ENCODE measurements at regions not wholly inside any gene's neighbourhood (a gene's known extent, or its start where the extent isn't known, plus 50 kb on each side); places are given as distances from the start of the nearest gene placed in this dataset.

- 82 to 89% methylated on average over 25 of the region's 25 CpGs for WGBS, 2 donors
- TF ChIP-seq CTCF (IDR thresholded peaks at IDR 0.05) (no peak), POLR2A (IDR thresholded peaks at IDR 0.05) (no peak)
- intact Hi-C loops (cut with DNase I; ENCODE audit: low total_unique reads): no loop called here
- peak in 1 of 2 donors; percentile 62 for DNase-seq (ENCODE audit: low spot score in 2 of 2)
- H3K4me3 ChIP-seq (ENCODE audit: low read depth, poor library complexity, severe bottlenecking): no peak overlapping the region
Observed at GRCh38 chr10:129056734-129057689, 410.0 kb upstream of the MGMT start.

- intact Hi-C loops (cut with DNase I; ENCODE audit: low total_unique reads): no loop called here
- DNase-seq (ENCODE audit: low spot score in 2 of 2): no peak
- WGBS, 2 donors: 75 to 87% methylated on average over 15 of the region's 15 CpGs
- no peak for TF ChIP-seq POLR2A (IDR thresholded peaks at IDR 0.05)
- no peak for TF ChIP-seq CTCF (IDR thresholded peaks at IDR 0.05)
- no peak overlapping the region for H3K4me3 ChIP-seq (ENCODE audit: low read depth, poor library complexity, severe bottlenecking)
Observed at GRCh38 chr10:129057856-129058663, 409.0 kb upstream of the MGMT start.

- intact Hi-C loops (cut with DNase I; ENCODE audit: low total_unique reads): no loop called here
- TF ChIP-seq CTCF (IDR thresholded peaks at IDR 0.05) (no peak), POLR2A (IDR thresholded peaks at IDR 0.05) (no peak)
- no peak for DNase-seq (ENCODE audit: low spot score in 2 of 2)
- WGBS, 2 donors: 88 to 94% methylated on average over 8 to 9 of the region's 9 CpGs
- H3K4me3 ChIP-seq (ENCODE audit: low read depth, poor library complexity, severe bottlenecking): no peak overlapping the region
Observed at GRCh38 chr10:129058664-129059155, 408.3 kb upstream of the MGMT start.

GRCh38 chr10:129059977-129060376 is 407.1 kb upstream of the MGMT start:
- no peak for DNase-seq (ENCODE audit: low spot score in 2 of 2)
- TF ChIP-seq POLR2A (IDR thresholded peaks at IDR 0.05) (no peak), CTCF (IDR thresholded peaks at IDR 0.05) (no peak)
- H3K4me3 ChIP-seq (ENCODE audit: low read depth, poor library complexity, severe bottlenecking): no peak overlapping the region
- 90% methylated on average over 9 of the region's 9 CpGs for WGBS, 2 donors
- intact Hi-C loops (cut with DNase I; ENCODE audit: low total_unique reads): no loop called here

GRCh38 chr10:129063212-129063611 is 403.8 kb upstream of the MGMT start:
- TF ChIP-seq POLR2A (IDR thresholded peaks at IDR 0.05) (no peak), CTCF (IDR thresholded peaks at IDR 0.05) (no peak)
- intact Hi-C loops (cut with DNase I; ENCODE audit: low total_unique reads): no loop called here
- H3K4me3 ChIP-seq (ENCODE audit: low read depth, poor library complexity, severe bottlenecking): no peak overlapping the region
- DNase-seq (ENCODE audit: low spot score in 2 of 2): no peak
- WGBS, 2 donors: 89 to 90% methylated on average over 4 of the region's 4 CpGs

Data from lower leg skin (tissue), 4 donors.